HG02970 (cell line): ENCODE measurements at regions not wholly inside any gene's neighbourhood (a gene's known extent, or its start where the extent isn't known, plus 50 kb on each side); places are given as distances from the start of the nearest gene placed in this dataset.
A peak's percentile ranks its signal among the peaks of the same experiment; 100 is the strongest.

Source experiments
- ATAC-seq: cut with Tn5 transposase; IDR thresholded peaks from one replicate; pipeline ENCODE4 v1.9.1; 2021; ENCODE audit warnings: mild to moderate bottlenecking, moderate library complexity, moderate number of reproducible peaks; ENCODE audit not compliant: unreplicated experiment, low FRiP score

GRCh38 chr16:73304008-73304774, 256.3 kb upstream of the ZFHX3 start:
- no peak for ATAC-seq

GRCh38 chr16:73302942-73303341, 255.0 kb upstream of the ZFHX3 start:
- ATAC-seq: no peak

GRCh38 chr16:73301984-73302383, 254.1 kb upstream of the ZFHX3 start:
- no peak for ATAC-seq

- ATAC-seq: no peak
Observed at GRCh38 chr16:73299346-73299745, 251.4 kb upstream of the ZFHX3 start.

- no peak for ATAC-seq
Observed at GRCh38 chr16:73298562-73298961, 250.6 kb upstream of the ZFHX3 start.

GRCh38 chr16:73290258-73290657, 242.3 kb upstream of the ZFHX3 start:
- ATAC-seq: no peak

- ATAC-seq: peak; percentile 91
Observed at GRCh38 chr16:73289232-73289631, 241.3 kb upstream of the ZFHX3 start.

GRCh38 chr16:73288520-73288919, 240.6 kb upstream of the ZFHX3 start:
- no peak for ATAC-seq

GRCh38 chr16:73287859-73288405, 240.0 kb upstream of the ZFHX3 start:
- no peak for ATAC-seq

- no peak for ATAC-seq
Observed at GRCh38 chr16:73286346-73287267, 238.7 kb upstream of the ZFHX3 start.

- ATAC-seq: no peak
Observed at GRCh38 chr16:73285436-73286201, 237.7 kb upstream of the ZFHX3 start.

GRCh38 chr16:73280388-73280787, 232.5 kb upstream of the ZFHX3 start:
- no peak for ATAC-seq

GRCh38 chr16:73279451-73279850, 231.5 kb upstream of the ZFHX3 start:
- no peak for ATAC-seq

GRCh38 chr16:73277071-73277470, 229.1 kb upstream of the ZFHX3 start:
- ATAC-seq: no peak

- no peak for ATAC-seq
Observed at GRCh38 chr16:73275448-73275847, 227.5 kb upstream of the ZFHX3 start.

GRCh38 chr16:73275024-73275423, 227.1 kb upstream of the ZFHX3 start:
- ATAC-seq: peak; percentile 69

- no peak for ATAC-seq
Observed at GRCh38 chr16:73274140-73274539, 226.2 kb upstream of the ZFHX3 start.

GRCh38 chr16:73268366-73268993, 220.6 kb upstream of the ZFHX3 start:
- ATAC-seq: no peak

- no peak for ATAC-seq
Observed at GRCh38 chr16:73265935-73266334, 218.0 kb upstream of the ZFHX3 start.
